SK-N-SH (cell line): ENCODE measurements at regions not wholly inside any gene's neighbourhood (a gene's known extent, or its start where the extent isn't known, plus 50 kb on each side); places are given as distances from the start of the nearest gene placed in this dataset.

ENCODE experiments used
- CTCF ChIA-PET: fragments of 300-600, 350-600 bp; formaldehyde crosslinking; extraction: SDS; loops from one replicate; lab custom pipeline; 2021; lab: Yijun Ruan, JAX
- POLR2A ChIA-PET: fragments of 350-600 bp; sonication (Branson Sonifier 250); formaldehyde crosslinking; extraction: SDS; loops from one replicate; lab custom pipeline; 2020; ENCODE audit warnings: antibody characterized with exemption, inconsistent platforms; lab: Yijun Ruan, JAX
- DNase-seq: peaks from one replicate; pipeline ENCODE4 v3.0.0; 2012
- H2AFZ ChIP-seq: fragments of 200-600 bp; sonication (generic); 2 replicates; pipeline ENCODE4 v1.8.1; 2016; ENCODE audit warnings: antibody characterized with exemption, mild to moderate bottlenecking, low read depth
- H3F3A ChIP-seq: fragments of 200-600 bp; sonication (generic); replicated peaks from 2 replicates; pipeline ENCODE3; 2016; ENCODE audit warnings: antibody characterized with exemption, mild to moderate bottlenecking; ENCODE audit not compliant: insufficient read depth
- H3K27ac ChIP-seq, 2 experiments: fragments of 200-500 bp in 1 of 2; fragments of 200-600 bp in 1 of 2; sonication (Bioruptor generic) in 1 of 2; sonication (generic), shearing (Covaris generic) in 1 of 2; 2 replicates each; pipeline versions ENCODE4 v1.5.1 to v1.6.1; 2014 to 2016; ENCODE audit warnings: low read depth in 2 of 2, inconsistent platforms in 1 of 2, low read length in 1 of 2, mild to moderate bottlenecking in 1 of 2, mixed read lengths in 1 of 2
- H3K27me3 ChIP-seq: fragments of 200-600 bp; sonication (generic), shearing (Covaris generic); 2 replicates; pipeline ENCODE4 v1.6.1; 2016; ENCODE audit warnings: mixed run types; ENCODE audit not compliant: insufficient read depth
- H3K36me3 ChIP-seq, 2 experiments: fragments of 200-500 bp in 1 of 2; fragments of 200-600 bp in 1 of 2; sonication (Bioruptor generic) in 1 of 2; sonication (generic) in 1 of 2; replicated peaks in 1 of 2; 2 replicates each; pipeline versions ENCODE3 to v1.5.1; 2014 to 2016; ENCODE audit warnings: low read length in 1 of 2, mild to moderate bottlenecking in 1 of 2; ENCODE audit not compliant: insufficient read depth in 2 of 2, control insufficient read depth in 1 of 2
- H3K4me1 ChIP-seq, 2 experiments: fragments of 200-500 bp in 1 of 2; fragments of 200-600 bp in 1 of 2; sonication (Bioruptor generic) in 1 of 2; sonication (generic), shearing (Covaris generic) in 1 of 2; 2 replicates each; pipeline versions ENCODE4 v1.5.1 to v1.6.1; 2014 to 2016; ENCODE audit warnings: low read depth in 1 of 2, low read length in 1 of 2, mixed run types in 1 of 2; ENCODE audit not compliant: insufficient read depth in 2 of 2, control insufficient read depth in 1 of 2
- H3K4me2 ChIP-seq: fragments of 200-600 bp; sonication (generic), shearing (Covaris generic); 2 replicates; pipeline ENCODE4 v1.6.1; 2017; ENCODE audit warnings: mixed run types
- H3K4me3 ChIP-seq, 2 experiments: fragments of 200-500 bp in 1 of 2; fragments of 200-600 bp in 1 of 2; sonication (Bioruptor generic) in 1 of 2; sonication (generic), shearing (Covaris generic) in 1 of 2; 2 replicates each; pipeline versions ENCODE4 v1.5.1 to v1.8.1; 2014 to 2016; ENCODE audit warnings: low read depth in 2 of 2, inconsistent platforms in 1 of 2, low read length in 1 of 2, mild to moderate bottlenecking in 1 of 2, mixed read lengths in 1 of 2, moderate library complexity in 1 of 2
- H3K79me2 ChIP-seq: fragments of 200-600 bp; sonication (generic); 2 replicates; pipeline ENCODE4 v1.8.1; 2017; ENCODE audit warnings: mild to moderate bottlenecking; ENCODE audit not compliant: insufficient read depth
- H3K9ac ChIP-seq: fragments of 200-600 bp; sonication (generic); 2 replicates; pipeline ENCODE4 v1.6.1; 2017; ENCODE audit warnings: mixed run types
- H3K9me2 ChIP-seq: fragments of 200-600 bp; sonication (generic); 2 replicates; pipeline ENCODE4 v1.6.1; 2017; ENCODE audit warnings: mixed run types
- H3K9me3 ChIP-seq: fragments of 200-600 bp; sonication (generic); 2 replicates; pipeline ENCODE4 v1.6.1; 2017; ENCODE audit warnings: mixed run types, mild to moderate bottlenecking, moderate library complexity
- H4K20me1 ChIP-seq: fragments of 200-600 bp; sonication (generic); 2 replicates; pipeline ENCODE4 v1.6.1; 2017; ENCODE audit warnings: mild to moderate bottlenecking, mixed run types; ENCODE audit not compliant: insufficient read depth
- GATA2 ChIP-seq: sonication (generic); formaldehyde crosslinking; IDR thresholded peaks from 2 replicates; pipeline ENCODE4 v1.5.0; 2020; ENCODE audit warnings: mild to moderate bottlenecking, missing genetic modification reagents
- IRF3 ChIP-seq: fragments of 150-350 bp; IDR thresholded peaks from 2 replicates; pipeline ENCODE4 v1.6.1; 2016; ENCODE audit warnings: mild to moderate bottlenecking, low read depth, low read length
- MEF2A ChIP-seq: IDR thresholded peaks from 2 replicates; pipeline ENCODE4 v1.4.0; 2012; ENCODE audit warnings: low read depth, borderline replicate concordance
- NRF1 ChIP-seq: IDR thresholded peaks from 2 replicates; pipeline ENCODE4 v1.6.1; 2012; ENCODE audit warnings: low read depth, mild to moderate bottlenecking, low read length
- POLR2AphosphoS5 ChIP-seq: IDR thresholded peaks from 2 replicates; pipeline ENCODE4 v1.6.1; 2012; ENCODE audit warnings: low read depth, low read length
- RAD21 ChIP-seq: IDR thresholded peaks from 2 replicates; pipeline ENCODE4 v1.6.1; 2012; ENCODE audit warnings: mild to moderate bottlenecking, low read length
- RXRA ChIP-seq: IDR thresholded peaks from 2 replicates; pipeline ENCODE4 v1.4.0; 2012; ENCODE audit warnings: low read depth, mild to moderate bottlenecking, borderline replicate concordance
- SIN3A ChIP-seq: IDR thresholded peaks from 2 replicates; pipeline ENCODE4 v1.6.1; 2012; ENCODE audit warnings: low read depth, mild to moderate bottlenecking, low read length, moderate library complexity, borderline replicate concordance
- SMC3 ChIP-seq: IDR thresholded peaks from 2 replicates; pipeline ENCODE4 v1.6.1; 2012; ENCODE audit warnings: low read depth, low read length, improper control_type of control experiment
- TAF1 ChIP-seq: IDR thresholded peaks from 2 replicates; pipeline ENCODE4 v1.6.1; 2012; ENCODE audit warnings: low read depth, mild to moderate bottlenecking, low read length, moderate library complexity, borderline replicate concordance
- WGBS: methylation state at CpG from one replicate; pipeline ENCODE4 v1.1.6; 2017; ENCODE audit warnings: low lambda C conversion rate; 5-methylcytosine and 5-hydroxymethylcytosine counted together
- TF ChIP-seq, protein P1 (sequence below): fragments of 150-350 bp; IDR thresholded peaks from 2 replicates; pipeline ENCODE4 v1.6.1; 2017; ENCODE audit warnings: antibody characterized with exemption, low read length, low read depth, borderline replicate concordance
- TF ChIP-seq, protein P2 (sequence below): IDR thresholded peaks from 2 replicates; pipeline ENCODE4 v1.4.0; 2012; ENCODE audit warnings: low read depth, borderline replicate concordance
- TF ChIP-seq, protein P3 (sequence below): IDR thresholded peaks from 2 replicates; pipeline ENCODE4 v1.6.1; 2012; ENCODE audit warnings: mild to moderate bottlenecking, low read depth, low read length, moderate library complexity
- TF ChIP-seq, protein P4 (sequence below): fragments of 200-600 bp; sonication (generic); IDR thresholded peaks from 2 replicates; pipeline ENCODE4 v1.6.1; 2017; ENCODE audit warnings: antibody characterized with exemption, mild to moderate bottlenecking, moderate library complexity

GRCh38 chrX:104347860-104348259, 93.1 kb upstream of the ESX1 start:
- no peak for TF ChIP-seq RXRA
- no peak for TF ChIP-seq POLR2AphosphoS5
- no peak for TF ChIP-seq GATA2
- TF ChIP-seq, protein P1, sequence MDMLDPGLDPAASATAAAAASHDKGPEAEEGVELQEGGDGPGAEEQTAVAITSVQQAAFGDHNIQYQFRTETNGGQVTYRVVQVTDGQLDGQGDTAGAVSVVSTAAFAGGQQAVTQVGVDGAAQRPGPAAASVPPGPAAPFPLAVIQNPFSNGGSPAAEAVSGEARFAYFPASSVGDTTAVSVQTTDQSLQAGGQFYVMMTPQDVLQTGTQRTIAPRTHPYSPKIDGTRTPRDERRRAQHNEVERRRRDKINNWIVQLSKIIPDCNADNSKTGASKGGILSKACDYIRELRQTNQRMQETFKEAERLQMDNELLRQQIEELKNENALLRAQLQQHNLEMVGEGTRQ = no peak
- TF ChIP-seq TAF1 = no peak
- TF ChIP-seq, all 33 proteins: peak for 0
- H3K36me3 ChIP-seq = no peaks in the 10 kb centered on the region
- ChIA-PET POLR2A (no interaction called here), CTCF (no interaction called here)
- H3K9me3 ChIP-seq = no peaks in the 10 kb centered on the region
- no peaks in the 10 kb centered on the region for H3K79me2 ChIP-seq
- H2AFZ ChIP-seq = no peak overlapping the region
- H3F3A ChIP-seq = no peaks in the 10 kb centered on the region
- H3K4me3 ChIP-seq = no peak overlapping the region
- DNase-seq = no peak
- H3K9ac ChIP-seq = no peak overlapping the region
- no peaks in the 10 kb centered on the region for H3K9me2 ChIP-seq
- WGBS = under 1% methylated on average over 4 of the region's 4 CpGs
- H3K4me1 ChIP-seq = no peaks in the 10 kb centered on the region
- H3K27ac ChIP-seq = no peak overlapping the region
- peaks cover 29% of the 10 kb centered on the region; the same call in 1 of the 2 replicates for H3K27me3 ChIP-seq
- H3K4me2 ChIP-seq = no peak overlapping the region
- no peaks in the 10 kb centered on the region for H4K20me1 ChIP-seq

DNA sequence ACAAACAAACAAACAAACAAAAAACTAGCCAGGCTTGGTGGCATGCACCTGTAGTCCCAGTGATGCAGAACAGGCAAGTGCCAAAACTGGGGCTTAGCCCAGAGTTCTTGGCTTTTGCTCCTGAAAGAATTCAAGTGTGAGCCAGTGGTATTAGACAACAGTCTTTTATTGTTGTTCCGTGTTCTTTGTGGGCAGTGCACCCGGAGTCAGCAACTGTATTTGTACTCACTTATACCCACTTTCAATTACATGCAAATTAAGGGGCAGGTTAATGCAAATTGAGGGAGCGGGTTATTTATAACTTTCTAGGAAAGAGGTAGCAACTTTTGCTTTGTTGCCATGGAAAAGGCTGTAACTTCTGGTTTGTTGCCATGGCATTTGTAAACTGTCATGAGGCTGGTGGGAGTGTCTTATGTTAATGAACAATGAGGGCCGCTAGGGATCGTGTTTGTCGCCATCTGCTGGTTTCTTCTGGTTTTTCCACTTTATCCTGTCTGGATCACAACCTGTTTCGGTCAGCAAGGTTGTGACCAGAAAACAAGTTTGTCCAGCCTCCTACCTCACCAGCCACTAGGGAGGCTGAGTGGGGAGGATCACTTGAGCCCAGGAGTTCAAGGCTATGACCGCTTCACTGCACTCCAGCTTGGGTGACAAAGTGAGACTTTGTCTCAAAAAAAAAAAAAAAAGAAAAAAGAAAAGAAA, 88.8 kb upstream of the ESX1 start:
- H3K36me3 ChIP-seq = no peaks in the 10 kb centered on the region
- no peak overlapping the region for H3K9ac ChIP-seq
- H3K4me3 ChIP-seq = no peak overlapping the region
- H2AFZ ChIP-seq = no peak overlapping the region
- peak; percentile 30 for DNase-seq
- H3F3A ChIP-seq = no peaks in the 10 kb centered on the region
- POLR2A ChIA-PET = no interaction called here
- H3K4me2 ChIP-seq = no peak overlapping the region
- H3K4me1 ChIP-seq = no peaks in the 10 kb centered on the region
- peaks cover 28% of the 10 kb centered on the region; the same call in 1 of the 2 replicates for H3K27me3 ChIP-seq
- no peak for TF ChIP-seq GATA2
- TF ChIP-seq, protein P2, sequence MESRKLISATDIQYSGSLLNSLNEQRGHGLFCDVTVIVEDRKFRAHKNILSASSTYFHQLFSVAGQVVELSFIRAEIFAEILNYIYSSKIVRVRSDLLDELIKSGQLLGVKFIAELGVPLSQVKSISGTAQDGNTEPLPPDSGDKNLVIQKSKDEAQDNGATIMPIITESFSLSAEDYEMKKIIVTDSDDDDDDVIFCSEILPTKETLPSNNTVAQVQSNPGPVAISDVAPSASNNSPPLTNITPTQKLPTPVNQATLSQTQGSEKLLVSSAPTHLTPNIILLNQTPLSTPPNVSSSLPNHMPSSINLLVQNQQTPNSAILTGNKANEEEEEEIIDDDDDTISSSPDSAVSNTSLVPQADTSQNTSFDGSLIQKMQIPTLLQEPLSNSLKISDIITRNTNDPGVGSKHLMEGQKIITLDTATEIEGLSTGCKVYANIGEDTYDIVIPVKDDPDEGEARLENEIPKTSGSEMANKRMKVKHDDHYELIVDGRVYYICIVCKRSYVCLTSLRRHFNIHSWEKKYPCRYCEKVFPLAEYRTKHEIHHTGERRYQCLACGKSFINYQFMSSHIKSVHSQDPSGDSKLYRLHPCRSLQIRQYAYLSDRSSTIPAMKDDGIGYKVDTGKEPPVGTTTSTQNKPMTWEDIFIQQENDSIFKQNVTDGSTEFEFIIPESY = no peak
- TF ChIP-seq TAF1 = no peak
- TF ChIP-seq SIN3A = no peak
- no peak for TF ChIP-seq MEF2A
- TF ChIP-seq, protein P3, sequence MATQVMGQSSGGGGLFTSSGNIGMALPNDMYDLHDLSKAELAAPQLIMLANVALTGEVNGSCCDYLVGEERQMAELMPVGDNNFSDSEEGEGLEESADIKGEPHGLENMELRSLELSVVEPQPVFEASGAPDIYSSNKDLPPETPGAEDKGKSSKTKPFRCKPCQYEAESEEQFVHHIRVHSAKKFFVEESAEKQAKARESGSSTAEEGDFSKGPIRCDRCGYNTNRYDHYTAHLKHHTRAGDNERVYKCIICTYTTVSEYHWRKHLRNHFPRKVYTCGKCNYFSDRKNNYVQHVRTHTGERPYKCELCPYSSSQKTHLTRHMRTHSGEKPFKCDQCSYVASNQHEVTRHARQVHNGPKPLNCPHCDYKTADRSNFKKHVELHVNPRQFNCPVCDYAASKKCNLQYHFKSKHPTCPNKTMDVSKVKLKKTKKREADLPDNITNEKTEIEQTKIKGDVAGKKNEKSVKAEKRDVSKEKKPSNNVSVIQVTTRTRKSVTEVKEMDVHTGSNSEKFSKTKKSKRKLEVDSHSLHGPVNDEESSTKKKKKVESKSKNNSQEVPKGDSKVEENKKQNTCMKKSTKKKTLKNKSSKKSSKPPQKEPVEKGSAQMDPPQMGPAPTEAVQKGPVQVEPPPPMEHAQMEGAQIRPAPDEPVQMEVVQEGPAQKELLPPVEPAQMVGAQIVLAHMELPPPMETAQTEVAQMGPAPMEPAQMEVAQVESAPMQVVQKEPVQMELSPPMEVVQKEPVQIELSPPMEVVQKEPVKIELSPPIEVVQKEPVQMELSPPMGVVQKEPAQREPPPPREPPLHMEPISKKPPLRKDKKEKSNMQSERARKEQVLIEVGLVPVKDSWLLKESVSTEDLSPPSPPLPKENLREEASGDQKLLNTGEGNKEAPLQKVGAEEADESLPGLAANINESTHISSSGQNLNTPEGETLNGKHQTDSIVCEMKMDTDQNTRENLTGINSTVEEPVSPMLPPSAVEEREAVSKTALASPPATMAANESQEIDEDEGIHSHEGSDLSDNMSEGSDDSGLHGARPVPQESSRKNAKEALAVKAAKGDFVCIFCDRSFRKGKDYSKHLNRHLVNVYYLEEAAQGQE = no peak
- TF ChIP-seq NRF1 = no peak
- TF ChIP-seq RXRA = no peak
- TF ChIP-seq SMC3 = peak; percentile 28; the same call in 1 of the 2 replicates
- TF ChIP-seq, protein P1 = no peak
- no peak for TF ChIP-seq IRF3
- TF ChIP-seq POLR2AphosphoS5 = no peak
- peak; percentile 45 for TF ChIP-seq RAD21
- TF ChIP-seq, protein P4, sequence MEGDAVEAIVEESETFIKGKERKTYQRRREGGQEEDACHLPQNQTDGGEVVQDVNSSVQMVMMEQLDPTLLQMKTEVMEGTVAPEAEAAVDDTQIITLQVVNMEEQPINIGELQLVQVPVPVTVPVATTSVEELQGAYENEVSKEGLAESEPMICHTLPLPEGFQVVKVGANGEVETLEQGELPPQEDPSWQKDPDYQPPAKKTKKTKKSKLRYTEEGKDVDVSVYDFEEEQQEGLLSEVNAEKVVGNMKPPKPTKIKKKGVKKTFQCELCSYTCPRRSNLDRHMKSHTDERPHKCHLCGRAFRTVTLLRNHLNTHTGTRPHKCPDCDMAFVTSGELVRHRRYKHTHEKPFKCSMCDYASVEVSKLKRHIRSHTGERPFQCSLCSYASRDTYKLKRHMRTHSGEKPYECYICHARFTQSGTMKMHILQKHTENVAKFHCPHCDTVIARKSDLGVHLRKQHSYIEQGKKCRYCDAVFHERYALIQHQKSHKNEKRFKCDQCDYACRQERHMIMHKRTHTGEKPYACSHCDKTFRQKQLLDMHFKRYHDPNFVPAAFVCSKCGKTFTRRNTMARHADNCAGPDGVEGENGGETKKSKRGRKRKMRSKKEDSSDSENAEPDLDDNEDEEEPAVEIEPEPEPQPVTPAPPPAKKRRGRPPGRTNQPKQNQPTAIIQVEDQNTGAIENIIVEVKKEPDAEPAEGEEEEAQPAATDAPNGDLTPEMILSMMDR = peak; percentile 73
- TF ChIP-seq, all 33 proteins: peak for 3
- no peaks in the 10 kb centered on the region for H3K9me3 ChIP-seq
- 4% methylated on average over 8 of the region's 8 CpGs for WGBS
- no peaks in the 10 kb centered on the region for H3K79me2 ChIP-seq
- CTCF ChIA-PET = no interaction called here
- no peak overlapping the region for H3K27ac ChIP-seq
- no peaks in the 10 kb centered on the region for H3K9me2 ChIP-seq
- no peaks in the 10 kb centered on the region for H4K20me1 ChIP-seq
